K562 (cell line): ENCODE measurements at regions not wholly inside any gene's neighbourhood (a gene's known extent, or its start where the extent isn't known, plus 50 kb on each side); places are given as distances from the start of the nearest gene placed in this dataset.

Experiments
- BRD4 ChIP-seq: fragments of 200-600 bp; sonication (generic); IDR thresholded peaks from 2 replicates; pipeline ENCODE4 v1.6.1; 2017; ENCODE audit warnings: inconsistent platforms
- FOXK2 ChIP-seq, 2 experiments: fragments of 450-650 bp; IDR thresholded peaks in 1 of 2; conservative IDR thresholded peaks in 1 of 2; 2 replicates each; pipeline ENCODE4 v1.6.1; 2016; ENCODE audit warnings: low read depth in 2 of 2, mild to moderate bottlenecking in 1 of 2
- RFX5 ChIP-seq: IDR thresholded peaks from 2 replicates; pipeline ENCODE4 v1.6.1; 2011; ENCODE audit warnings: low read depth, mild to moderate bottlenecking, improper control_type of control experiment, low read length
- SRF ChIP-seq, 2 experiments: fragments of 250-450, 450-650 bp in 1 of 2; sonication (Bioruptor Pico) in 1 of 2; sonication (generic) in 1 of 2; formaldehyde crosslinking; IDR thresholded peaks; 2 replicates each; pipeline versions ENCODE4 v1.5.0 to v1.5.1; 2020 to 2022; ENCODE audit warnings: mild to moderate bottlenecking in 1 of 2, missing genetic modification reagents in 1 of 2
- TAF15 ChIP-seq: fragments of 200-400 bp; formaldehyde crosslinking; IDR thresholded peaks from 2 replicates; pipeline ENCODE4 v1.6.1; 2017; ENCODE audit warnings: mild to moderate bottlenecking, low read depth, low read length, moderate library complexity
- XRCC3 ChIP-seq: fragments of 450-650 bp; IDR thresholded peaks from 2 replicates; pipeline ENCODE4 v1.6.1; 2017; ENCODE audit warnings: mild to moderate bottlenecking, moderate library complexity
- TF ChIP-seq, protein P1 (sequence below), 3 experiments: IDR thresholded peaks in 2 of 3; conservative IDR thresholded peaks in 1 of 3; 2 replicates each; pipeline ENCODE4 v1.5.1; 2011 to 2012; ENCODE audit warnings: low read length in 3 of 3, mild to moderate bottlenecking in 3 of 3, control low read depth in 2 of 3, improper control_type of control experiment in 1 of 3, inconsistent platforms in 1 of 3, low read depth in 1 of 3, mixed read lengths in 1 of 3, moderate library complexity in 1 of 3; ENCODE audit not compliant: insufficient read depth in 2 of 3

DNA sequence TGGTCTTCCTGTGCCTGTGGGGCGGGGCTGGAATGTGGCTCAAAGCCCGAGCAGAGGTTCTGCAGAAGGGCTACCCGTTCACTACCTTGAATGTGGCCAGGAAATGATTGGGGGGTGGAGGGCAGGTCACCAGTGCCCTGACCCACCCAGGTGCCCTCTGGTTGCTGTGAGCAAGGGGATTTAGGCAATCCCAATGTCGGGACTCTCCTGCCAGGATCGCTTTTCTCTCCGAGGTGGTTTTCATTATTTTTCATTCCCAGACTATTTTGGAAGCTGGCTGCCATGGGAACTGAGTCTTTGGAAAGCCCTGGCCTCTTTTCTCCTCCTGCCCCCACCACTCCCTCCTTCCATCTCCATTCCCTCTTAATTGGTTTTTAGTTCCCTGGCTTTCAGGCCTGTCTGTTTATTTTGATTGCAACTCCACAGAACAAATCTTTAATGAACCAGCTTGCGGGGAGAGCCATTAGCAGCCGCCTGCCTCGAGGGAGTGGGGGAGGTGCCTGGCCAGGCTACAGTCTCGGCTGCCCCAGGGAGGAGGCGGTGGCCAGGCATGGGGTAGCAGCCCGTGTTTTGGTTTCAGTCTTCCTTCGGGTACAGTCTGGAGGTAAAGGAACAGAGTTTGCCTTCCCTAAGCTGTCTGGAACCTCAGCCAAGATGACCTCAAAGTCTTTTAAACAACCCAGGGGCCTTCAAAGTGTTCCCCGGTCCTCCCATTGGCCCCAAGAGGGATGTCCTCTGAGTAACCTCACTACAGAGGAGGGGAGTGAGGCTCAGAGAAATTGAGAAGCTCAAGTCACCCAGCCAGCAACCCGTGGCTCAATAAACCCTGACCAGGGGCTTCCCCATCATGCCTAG is 114.4 kb upstream of the HAAO start:
- TF ChIP-seq BRD4: no peak
- TF ChIP-seq SRF (CRISPR knock-in tag; IDR thresholded peaks at IDR 0.05): peak in 1 of 2 experiments; percentile 75; a peak in 1 of 4 replicates
- no peak for TF ChIP-seq FOXK2 (conservative IDR thresholded peaks at IDR 0.05 in 1 of 2, IDR thresholded peaks at IDR 0.05 in 1 of 2; ENCODE audit: low read depth in 2 of 2)
- no peak for TF ChIP-seq XRCC3
- TF ChIP-seq, protein P1, sequence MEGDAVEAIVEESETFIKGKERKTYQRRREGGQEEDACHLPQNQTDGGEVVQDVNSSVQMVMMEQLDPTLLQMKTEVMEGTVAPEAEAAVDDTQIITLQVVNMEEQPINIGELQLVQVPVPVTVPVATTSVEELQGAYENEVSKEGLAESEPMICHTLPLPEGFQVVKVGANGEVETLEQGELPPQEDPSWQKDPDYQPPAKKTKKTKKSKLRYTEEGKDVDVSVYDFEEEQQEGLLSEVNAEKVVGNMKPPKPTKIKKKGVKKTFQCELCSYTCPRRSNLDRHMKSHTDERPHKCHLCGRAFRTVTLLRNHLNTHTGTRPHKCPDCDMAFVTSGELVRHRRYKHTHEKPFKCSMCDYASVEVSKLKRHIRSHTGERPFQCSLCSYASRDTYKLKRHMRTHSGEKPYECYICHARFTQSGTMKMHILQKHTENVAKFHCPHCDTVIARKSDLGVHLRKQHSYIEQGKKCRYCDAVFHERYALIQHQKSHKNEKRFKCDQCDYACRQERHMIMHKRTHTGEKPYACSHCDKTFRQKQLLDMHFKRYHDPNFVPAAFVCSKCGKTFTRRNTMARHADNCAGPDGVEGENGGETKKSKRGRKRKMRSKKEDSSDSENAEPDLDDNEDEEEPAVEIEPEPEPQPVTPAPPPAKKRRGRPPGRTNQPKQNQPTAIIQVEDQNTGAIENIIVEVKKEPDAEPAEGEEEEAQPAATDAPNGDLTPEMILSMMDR (IDR thresholded peaks at IDR 0.05 in 2 of 3, conservative IDR thresholded peaks at IDR 0.05 in 1 of 3; ENCODE audit: insufficient read depth in 2 of 3, low read depth in 1 of 3, low read length in 3 of 3): no peak
- no peak for TF ChIP-seq TAF15
- no peak for TF ChIP-seq RFX5
